A673 (cell line): ENCODE measurements at regions not wholly inside any gene's neighbourhood (a gene's known extent, or its start where the extent isn't known, plus 50 kb on each side); places are given as distances from the start of the nearest gene placed in this dataset.
"Not testable (repeated sequence)": the region's sequence is repeated elsewhere in the genome, so short reads cannot be mapped to it uniquely, and the experiment has no call there.

Source experiments
- BruUV-seq: library from RNA; stranded (reverse); fragments of 400-500 nt; replicated peaks from 2 replicates; lab custom pipeline; 2021; lab: Mats Ljungman, UMichigan
- CTCF ChIA-PET: fragments of 300-600 bp; sonication (Branson Sonifier 250); formaldehyde crosslinking; loops from one replicate; lab custom pipeline; 2022; ENCODE audit warnings: antibody characterized with exemption; lab: Charles Lee
- POLR2A ChIA-PET: fragments of 300-600 bp; sonication (Branson Sonifier 250); formaldehyde crosslinking; loops from one replicate; lab custom pipeline; 2022; ENCODE audit warnings: antibody characterized with exemption; ENCODE audit not compliant: low non-redundant PET; lab: Charles Lee
- DNase-seq: peaks from one replicate; pipeline ENCODE4 v3.0.0-alpha.2; 2015; ENCODE audit warnings: low spot score
- H3K27ac ChIP-seq: fragments of 200-600 bp; sonication (generic); 2 replicates; pipeline ENCODE4 v1.5.1; 2016; ENCODE audit warnings: mixed run types, low read depth, mild to moderate bottlenecking, mixed read lengths, antibody characterized with exemption, low read length; ENCODE audit not compliant: poor library complexity, severe bottlenecking
- H3K27me3 ChIP-seq: fragments of 200-600 bp; sonication (generic); replicated peaks from 2 replicates; pipeline ENCODE4 v1.6.1; 2017; ENCODE audit warnings: mixed run types, low read depth, mild to moderate bottlenecking, mixed read lengths, antibody characterized with exemption, low read length; ENCODE audit not compliant: insufficient read depth, poor library complexity
- H3K36me3 ChIP-seq: fragments of 200-600 bp; sonication (generic); 2 replicates; pipeline ENCODE4 v1.6.1; 2016; ENCODE audit warnings: mixed run types, mild to moderate bottlenecking, mixed read lengths, antibody characterized with exemption, low read length; ENCODE audit not compliant: insufficient read depth, poor library complexity, severe bottlenecking
- H3K4me1 ChIP-seq: fragments of 200-600 bp; sonication (generic); 2 replicates; pipeline ENCODE4 v1.6.1; 2017; ENCODE audit warnings: mixed run types, mild to moderate bottlenecking, mixed read lengths, antibody characterized with exemption, low read length; ENCODE audit not compliant: insufficient read depth, poor library complexity, severe bottlenecking
- H3K4me3 ChIP-seq: fragments of 200-600 bp; sonication (generic); 2 replicates; pipeline ENCODE4 v1.5.1; 2016; ENCODE audit warnings: low read depth, mixed run types, mild to moderate bottlenecking, mixed read lengths, low read length; ENCODE audit not compliant: poor library complexity, severe bottlenecking
- H3K9me3 ChIP-seq: fragments of 200-600 bp; sonication (generic); 2 replicates; pipeline ENCODE4 v1.6.1; 2016; ENCODE audit warnings: mixed run types, low read depth, mild to moderate bottlenecking, mixed read lengths, antibody characterized with exemption, low read length; ENCODE audit not compliant: poor library complexity, severe bottlenecking
- CTCF ChIP-seq: fragments of 300-800, 200-600 bp; sonication (generic); conservative IDR thresholded peaks from 2 replicates; pipeline ENCODE4 v1.5.1; 2017; ENCODE audit warnings: low read depth, mild to moderate bottlenecking, antibody characterized with exemption, low read length, moderate library complexity, mixed read lengths
- EZH2 ChIP-seq: fragments of 200-600 bp; sonication (generic); IDR thresholded peaks from 2 replicates; pipeline ENCODE4 v1.6.1; 2017; ENCODE audit warnings: borderline replicate concordance, low read depth, mild to moderate bottlenecking, mixed read lengths, antibody characterized with exemption, low read length; ENCODE audit not compliant: poor library complexity, severe bottlenecking
- intact Hi-C: fragments of 100-400 bp; cut with micrococcal nuclease; formaldehyde crosslinking; loops from one replicate; pipeline ENCODE4 v1.10.0; 2022; ENCODE audit not compliant: unreplicated experiment

GRCh38 chrX:76921176-76921575 lies 493.7 kb downstream of the MAGEE1 start:
- POLR2A ChIA-PET: no interaction called here
- Histone ChIP-seq H3K27ac (no peak overlapping the region), H3K36me3 (no peaks in the 10 kb centered on the region), H3K4me3 (no peak overlapping the region), H3K4me1 (no peaks in the 10 kb centered on the region), H3K27me3 (no peaks in the 10 kb centered on the region), H3K9me3 (peaks cover 6% of the 10 kb centered on the region)
- BruUV-seq: no TSS peak
- no peak for TF ChIP-seq CTCF
- DNase-seq: no peak
- CTCF ChIA-PET: no interaction called here
- intact Hi-C loops: no loop called here

- CTCF ChIA-PET: no interaction called here
- intact Hi-C loops: no loop called here
- no peaks in the 10 kb centered on the region for H3K27me3 ChIP-seq
Measured at GRCh38 chrX:76922100-76922499, 494.6 kb downstream of the MAGEE1 start.

GRCh38 chrX:76924616-76925015 lies 497.1 kb downstream of the MAGEE1 start:
- H3K9me3 ChIP-seq, intact Hi-C loops, H3K4me3 ChIP-seq, H3K27ac ChIP-seq, BruUV-seq, CTCF ChIA-PET, POLR2A ChIA-PET, DNase-seq, H3K4me1 ChIP-seq, H3K36me3 ChIP-seq, H3K27me3 ChIP-seq: not testable (repeated sequence)

More at GRCh38 chrX:76922100-76922499, 494.6 kb downstream of the MAGEE1 start:
- BruUV-seq: no TSS peak
- Histone ChIP-seq H3K36me3 (no peaks in the 10 kb centered on the region), H3K4me1 (no peaks in the 10 kb centered on the region), H3K4me3 (no peak overlapping the region), H3K27ac (no peak overlapping the region), H3K9me3 (peaks cover 6% of the 10 kb centered on the region)
- TF ChIP-seq EZH2 (no peak), CTCF (no peak)
- POLR2A ChIA-PET: no interaction called here
- no peak for DNase-seq

GRCh38 chrX:76931518-76931917 lies 504.0 kb downstream of the MAGEE1 start:
- POLR2A ChIA-PET: no interaction called here
- H3K4me3 ChIP-seq: no peak overlapping the region
- H3K9me3 ChIP-seq: peaks cover 16% of the 10 kb centered on the region
- intact Hi-C loops: no loop called here
- H3K36me3 ChIP-seq: no peaks in the 10 kb centered on the region
- no peak overlapping the region for H3K27ac ChIP-seq
- TF ChIP-seq EZH2: no peak
- no peak for TF ChIP-seq CTCF
- CTCF ChIA-PET: no interaction called here
- DNase-seq: no peak
- BruUV-seq: no TSS peak
- no peaks in the 10 kb centered on the region for H3K4me1 ChIP-seq
- no peaks in the 10 kb centered on the region for H3K27me3 ChIP-seq
